Stimulated activated CD4-positive, alpha-beta T cell treated with anti-CD3 and anti-CD28 coated beads, Interleukin-4, amount 100 ng/mL, for 24 hours (primary cell): ENCODE measurements at regions not wholly inside any gene's neighbourhood (a gene's known extent, or its start where the extent isn't known, plus 50 kb on each side); places are given as distances from the start of the nearest gene placed in this dataset.
"Not testable (repeated sequence)": the region's sequence is repeated elsewhere in the genome, so short reads cannot be mapped to it uniquely, and the experiment has no call there.

Source experiments
- DNase-seq: peaks from one replicate; pipeline ENCODE4 v3.0.0-alpha.2; 2020

DNA sequence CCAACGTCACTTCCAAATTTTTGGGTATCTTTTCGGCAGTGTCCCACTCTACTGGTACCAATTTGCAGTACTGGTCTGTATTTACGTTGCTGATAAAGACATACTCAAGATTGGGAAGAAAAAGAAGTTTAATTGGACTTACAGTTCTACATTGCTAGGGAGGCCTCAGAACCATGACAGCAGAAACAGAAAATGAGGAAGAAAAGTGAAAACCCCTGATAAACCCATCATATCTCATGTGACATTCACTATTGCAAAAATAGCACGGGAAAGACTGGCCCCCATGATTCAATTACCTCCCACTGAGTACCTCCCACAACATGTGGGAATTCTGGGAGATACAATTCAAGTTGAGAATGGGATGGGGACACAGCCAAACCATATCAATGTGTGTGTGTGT is 364.0 kb upstream of the KCND2 start:
- DNase-seq = no peak

DNA sequence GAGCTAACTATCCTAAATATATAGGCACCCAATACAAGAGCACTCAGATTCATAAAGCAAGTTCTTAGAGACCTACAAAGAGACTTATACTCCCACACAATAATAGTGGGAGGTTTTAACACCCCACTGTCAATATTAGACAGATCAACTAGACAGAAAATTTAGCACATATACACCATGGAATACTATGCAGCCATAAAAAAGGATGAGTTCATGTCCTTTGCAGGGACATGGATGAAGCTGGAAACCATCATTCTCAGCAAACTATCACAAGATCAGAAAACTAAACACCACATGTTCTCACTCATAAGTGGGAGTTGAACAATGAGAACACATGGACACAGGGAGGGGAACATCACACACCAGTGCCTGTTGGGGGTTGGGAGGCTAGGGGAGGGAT is 358.9 kb upstream of the KCND2 start:
- DNase-seq = not testable (repeated sequence)

DNA sequence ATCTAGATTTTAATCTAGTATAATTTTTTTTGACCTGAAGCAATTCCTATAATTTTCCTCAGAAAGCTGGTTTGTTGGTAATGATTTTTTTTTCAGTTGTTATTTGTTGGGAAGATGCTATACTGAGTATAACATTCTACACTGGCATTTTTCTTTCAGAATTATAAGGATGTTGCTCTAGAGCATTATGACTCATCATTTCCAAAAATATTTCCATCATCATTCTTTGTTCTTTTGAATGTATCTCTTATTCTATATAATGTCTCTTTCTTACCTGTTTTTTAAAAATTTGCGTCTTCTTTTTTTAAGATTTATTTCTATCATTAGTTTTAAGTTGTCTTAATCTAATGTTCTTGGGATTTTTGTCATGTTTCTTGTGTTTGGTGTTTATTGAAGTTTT is 356.5 kb upstream of the KCND2 start:
- DNase-seq = no peak

DNA sequence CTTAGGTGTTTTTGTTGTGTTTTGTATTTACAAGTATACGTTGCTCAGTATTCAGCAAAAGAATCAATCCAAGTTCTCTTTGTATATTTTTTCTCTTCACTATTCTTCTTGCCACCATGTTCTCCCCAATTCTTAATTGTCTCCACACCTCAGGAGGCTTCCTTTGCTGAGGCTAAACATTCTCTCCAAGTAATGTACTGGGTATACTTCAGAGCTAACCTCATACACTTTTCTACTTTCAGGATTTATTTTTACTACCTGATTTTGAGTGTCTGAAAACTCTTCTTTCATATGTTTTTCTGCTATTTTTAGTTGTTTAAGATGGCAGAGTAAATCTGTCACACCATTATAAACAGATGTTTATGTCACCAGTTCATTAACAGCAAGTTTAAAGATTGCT is 354.8 kb upstream of the KCND2 start:
- no peak for DNase-seq

DNA sequence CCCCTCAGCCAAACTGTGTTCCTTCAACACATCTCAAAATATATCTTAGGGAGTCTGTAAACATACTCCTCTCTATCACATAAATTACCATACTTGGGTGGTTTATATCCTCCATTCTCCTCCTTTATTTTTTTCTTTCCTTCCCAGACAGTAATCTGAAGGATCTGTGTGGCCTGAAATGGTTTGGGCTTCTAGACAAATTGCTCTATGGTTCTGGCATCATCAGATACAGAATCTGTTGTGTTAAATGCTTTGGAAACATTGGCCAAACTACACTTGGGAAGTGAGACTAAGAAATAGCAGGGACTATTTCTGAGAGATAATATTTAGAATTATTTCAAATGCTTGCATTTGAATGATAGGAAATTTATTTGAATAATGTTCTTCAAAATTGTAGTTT is 353.0 kb upstream of the KCND2 start:
- no peak for DNase-seq

DNA sequence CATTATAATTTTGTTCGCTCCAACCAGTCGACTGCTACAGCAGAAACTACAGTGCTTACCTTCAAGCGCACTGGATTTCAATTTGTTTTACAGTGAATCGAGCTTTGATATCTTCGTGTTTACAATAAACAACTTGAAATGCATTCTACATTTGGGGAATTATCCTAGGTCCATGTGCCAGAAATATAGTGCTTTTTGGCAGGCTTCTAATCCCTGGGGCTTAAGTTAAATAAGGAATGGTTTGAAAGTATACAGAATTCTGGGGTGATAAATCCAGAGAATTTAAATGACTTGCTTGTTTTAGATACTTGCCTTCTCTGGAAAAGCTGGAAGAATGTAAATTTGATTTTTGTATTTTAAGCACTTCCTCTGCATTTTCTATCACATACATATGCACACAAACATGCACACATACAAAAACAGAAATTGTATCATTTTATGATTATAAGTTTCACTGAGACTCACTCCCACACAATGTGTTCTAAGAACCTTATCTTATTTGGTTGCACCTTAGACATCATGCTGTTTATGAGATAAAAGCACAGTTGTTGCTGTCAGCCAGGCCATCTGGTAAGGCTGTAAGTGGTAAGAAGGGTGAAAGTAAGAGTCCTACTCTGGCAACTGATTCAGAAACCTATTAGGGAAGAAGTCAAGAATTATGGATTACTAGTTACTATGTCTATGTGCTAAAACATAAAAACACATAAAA is 347.2 kb upstream of the KCND2 start:
- DNase-seq = no peak

DNA sequence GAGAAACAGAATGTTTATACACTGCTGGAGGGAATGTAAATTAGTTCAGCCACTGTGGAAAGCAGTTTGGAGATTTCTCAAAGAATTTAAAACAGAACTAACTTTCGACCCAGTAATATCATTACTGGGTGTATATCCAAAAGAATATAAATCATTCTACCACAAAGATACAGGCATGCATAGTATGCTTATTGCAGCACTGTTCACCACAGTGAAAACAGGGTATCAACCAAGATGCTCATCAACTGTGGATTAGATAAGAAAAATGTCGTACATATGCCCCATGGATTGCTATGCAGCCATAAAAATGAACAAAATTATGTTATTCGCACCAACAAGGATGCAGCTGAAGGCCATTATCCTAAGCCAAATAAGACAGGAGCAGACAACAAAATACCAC is 343.1 kb upstream of the KCND2 start:
- DNase-seq = no peak

DNA sequence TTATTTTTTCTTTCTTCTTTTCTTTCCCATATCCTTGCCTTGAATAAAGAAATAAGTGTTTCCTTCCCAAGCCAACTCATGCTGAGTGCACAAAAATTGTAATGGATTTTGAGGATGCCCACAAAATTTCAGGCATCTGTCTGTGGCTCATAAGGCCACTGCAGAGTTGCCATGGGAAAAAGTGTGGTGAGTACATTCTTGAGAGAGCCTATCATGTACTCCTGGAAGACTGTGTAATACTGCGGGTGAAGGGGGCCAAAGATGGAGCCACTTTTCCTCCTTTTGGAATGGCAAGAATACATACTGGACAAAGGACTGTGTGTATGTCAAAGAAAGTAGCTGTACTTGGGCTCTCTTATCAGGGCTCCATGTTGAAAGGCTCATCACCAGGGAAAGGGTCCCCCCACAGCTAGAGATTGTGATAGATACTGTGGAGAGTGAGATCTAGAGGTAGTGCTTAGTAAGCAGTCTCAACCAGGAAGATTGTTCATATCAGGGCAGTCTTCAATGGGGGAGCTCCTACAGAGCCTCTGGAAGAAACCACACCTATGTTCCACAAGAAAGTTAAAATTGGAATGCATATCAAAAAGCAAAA is 341.6 kb upstream of the KCND2 start:
- no peak for DNase-seq

DNA sequence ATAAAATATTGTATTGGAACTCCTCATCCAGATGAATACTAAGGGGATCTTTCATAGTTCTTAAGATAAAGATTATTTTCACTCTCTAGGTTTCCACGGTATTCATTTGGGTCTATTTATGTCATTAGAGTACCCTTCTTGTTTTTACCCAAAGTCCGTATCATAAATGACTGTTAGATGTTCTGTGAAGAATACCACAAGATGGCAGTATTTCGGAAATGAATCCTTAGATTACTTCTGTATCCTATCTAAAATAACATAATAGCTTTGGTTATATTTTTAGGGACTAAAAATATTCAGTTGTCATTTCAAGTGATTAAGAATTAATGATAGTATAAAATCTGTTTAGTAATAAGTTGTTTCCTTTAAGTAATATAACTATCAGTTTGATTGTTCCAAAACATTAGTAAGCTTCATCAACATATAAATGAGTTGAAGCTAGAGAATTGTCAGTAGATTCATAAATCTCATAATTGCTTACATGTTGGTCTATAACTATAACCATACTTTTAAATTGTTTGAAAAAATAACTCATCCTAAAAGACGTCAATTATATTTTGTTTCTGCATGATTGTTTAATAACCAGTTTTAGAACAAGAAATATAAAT is 337.5 kb upstream of the KCND2 start:
- DNase-seq = no peak

DNA sequence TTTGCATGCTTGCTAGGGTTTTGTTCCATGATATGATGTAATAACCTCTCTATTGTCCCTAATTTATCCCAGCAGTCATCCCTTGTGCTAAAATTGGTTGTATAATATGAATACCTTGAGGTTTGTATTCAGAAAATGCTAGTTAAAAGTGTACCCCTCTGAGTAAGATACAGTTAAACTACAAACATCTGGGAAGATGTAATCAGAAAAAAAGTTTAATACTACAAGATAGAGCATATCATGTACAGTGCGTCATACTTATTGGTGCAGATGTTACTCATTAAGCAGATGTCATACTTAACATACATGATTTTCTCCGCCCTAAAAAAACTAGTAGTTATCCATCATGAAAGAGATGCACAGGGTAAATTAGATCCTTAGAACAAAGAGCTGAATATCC is 336.1 kb upstream of the KCND2 start:
- DNase-seq = no peak

DNA sequence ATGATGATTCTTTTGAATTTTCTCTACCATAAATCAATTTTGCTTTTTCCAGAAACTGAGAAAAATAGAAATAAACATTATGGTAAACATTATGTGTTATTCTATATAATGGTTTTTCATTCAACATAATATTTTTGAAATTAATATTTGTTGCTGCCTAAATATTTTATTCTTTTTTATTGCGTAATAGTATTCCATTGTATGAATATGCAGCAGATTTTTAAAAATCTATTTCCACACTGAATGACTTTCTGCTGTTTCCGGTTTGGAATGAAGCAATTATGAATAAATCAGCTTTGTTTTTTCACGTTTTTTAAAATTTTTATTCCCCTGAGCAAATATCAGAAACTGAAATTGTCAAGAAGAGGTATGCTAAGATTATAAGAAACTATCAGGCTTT is 335.2 kb upstream of the KCND2 start:
- DNase-seq = no peak

DNA sequence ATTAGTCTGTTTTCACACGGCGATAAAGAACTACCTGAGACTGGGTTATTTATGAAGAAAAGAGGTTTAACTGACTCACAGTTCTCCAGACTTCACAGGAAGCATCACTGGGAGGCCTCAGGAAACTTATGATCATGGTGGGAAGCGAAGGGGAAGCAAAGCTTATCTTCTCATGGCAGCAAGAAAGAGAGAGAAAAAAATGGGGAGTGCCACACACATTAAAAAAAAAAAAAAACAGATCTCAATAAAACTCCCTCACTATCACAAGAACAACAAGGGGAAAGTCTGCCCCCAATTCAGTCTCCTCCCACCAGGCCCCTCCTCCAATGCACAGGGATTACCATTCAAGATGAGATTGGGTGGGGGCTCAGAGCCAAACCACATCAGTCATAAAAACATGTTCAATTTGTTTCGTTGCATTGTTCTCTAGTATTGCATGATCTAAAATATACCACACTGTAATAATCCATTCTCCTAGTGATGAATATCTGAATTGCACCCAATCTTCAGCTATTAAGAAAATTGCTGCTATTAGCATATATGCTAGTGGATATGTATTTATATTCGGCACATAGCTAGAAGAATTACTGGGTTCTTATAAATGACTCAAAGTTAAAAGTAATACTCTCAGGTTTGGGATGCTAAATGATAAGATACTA is 328.9 kb upstream of the KCND2 start:
- no peak for DNase-seq

DNA sequence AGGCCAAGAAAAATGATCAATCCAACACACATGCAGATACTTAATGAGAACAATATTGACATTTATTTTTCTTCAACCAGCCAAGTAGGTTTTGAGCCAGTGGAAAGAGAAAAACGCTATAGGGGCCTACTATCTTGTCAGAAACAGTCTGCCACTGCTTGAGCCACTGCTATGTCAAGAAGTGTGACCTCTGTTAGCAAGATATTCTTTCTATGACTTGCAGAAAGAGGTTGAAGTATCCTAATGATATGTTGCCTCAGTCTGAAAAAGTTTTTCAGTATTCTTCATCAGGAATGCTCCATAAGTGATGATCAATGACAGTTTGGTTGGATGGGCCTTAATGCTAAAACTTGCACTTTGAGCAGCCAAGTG is 328.4 kb upstream of the KCND2 start:
- no peak for DNase-seq

DNA sequence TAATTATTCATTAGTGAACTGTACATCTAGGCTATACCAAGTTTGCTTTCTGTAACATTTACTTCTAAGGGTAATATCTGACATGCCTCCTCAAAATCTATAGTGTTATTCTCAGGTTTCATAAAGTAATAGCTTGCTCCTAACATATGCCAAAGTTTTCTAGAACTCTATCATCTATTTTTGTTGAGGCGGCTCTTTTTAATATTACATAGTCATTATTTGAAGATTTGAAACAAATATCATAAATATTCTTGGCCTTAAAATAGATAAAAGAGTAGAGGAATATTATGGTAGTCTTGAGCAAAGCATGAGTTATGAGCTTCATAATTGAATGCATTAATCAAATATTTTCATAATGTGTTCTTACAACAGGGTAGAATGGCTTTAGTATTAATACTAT is 327.2 kb upstream of the KCND2 start:
- DNase-seq = no peak

DNA sequence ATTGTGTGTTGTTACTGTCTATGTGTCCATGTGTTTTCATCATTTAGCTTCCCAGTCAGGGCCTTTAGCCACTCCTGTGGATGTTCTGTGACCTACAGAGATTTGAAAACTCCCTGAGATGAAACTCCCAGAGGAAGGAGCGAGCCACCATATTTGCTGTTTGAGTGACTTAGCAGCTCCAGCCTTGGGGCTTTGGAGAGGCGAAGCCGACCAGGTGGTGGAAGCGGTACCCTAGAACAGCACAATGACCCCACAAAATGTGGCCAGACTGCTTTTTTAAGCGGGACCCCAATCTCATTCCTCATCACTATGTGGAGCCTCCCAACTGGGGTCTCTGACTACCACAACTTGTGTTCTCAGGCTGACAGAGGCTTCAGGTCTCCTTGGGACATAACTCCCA is 323.9 kb upstream of the KCND2 start:
- no peak for DNase-seq

DNA sequence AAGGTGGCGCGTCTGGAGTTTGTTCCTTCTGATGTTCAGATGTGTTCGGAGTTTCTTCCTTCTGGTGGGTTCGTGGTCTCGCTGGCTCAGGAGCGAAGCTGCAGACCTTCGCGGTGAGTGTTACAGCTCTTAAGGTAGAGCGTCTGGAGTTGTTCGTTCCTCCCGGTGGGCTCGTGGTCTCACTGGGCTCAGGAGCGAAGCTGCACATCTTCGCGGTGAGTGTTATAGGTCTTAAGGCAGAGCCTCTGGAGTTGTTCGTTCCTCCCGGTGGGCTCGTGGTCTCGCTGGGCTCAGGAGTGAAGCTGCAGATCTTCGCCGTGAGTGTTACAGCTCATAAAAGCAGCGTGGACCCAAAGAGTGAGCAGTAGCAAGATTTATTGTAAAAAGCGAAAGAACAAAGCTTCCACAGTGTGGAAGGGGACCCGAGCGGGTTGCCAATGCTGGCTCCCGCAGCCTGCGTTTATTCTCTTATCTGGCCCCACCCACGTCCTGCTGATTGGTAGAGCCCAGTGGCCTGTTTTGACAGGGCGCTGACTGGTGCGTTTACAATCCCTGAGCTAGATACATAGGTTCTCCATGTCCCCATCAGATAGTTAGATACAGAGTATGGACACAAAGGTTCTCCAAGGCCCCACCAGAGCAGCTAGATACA is 322.5 kb upstream of the KCND2 start:
- DNase-seq = not testable (repeated sequence)

DNA sequence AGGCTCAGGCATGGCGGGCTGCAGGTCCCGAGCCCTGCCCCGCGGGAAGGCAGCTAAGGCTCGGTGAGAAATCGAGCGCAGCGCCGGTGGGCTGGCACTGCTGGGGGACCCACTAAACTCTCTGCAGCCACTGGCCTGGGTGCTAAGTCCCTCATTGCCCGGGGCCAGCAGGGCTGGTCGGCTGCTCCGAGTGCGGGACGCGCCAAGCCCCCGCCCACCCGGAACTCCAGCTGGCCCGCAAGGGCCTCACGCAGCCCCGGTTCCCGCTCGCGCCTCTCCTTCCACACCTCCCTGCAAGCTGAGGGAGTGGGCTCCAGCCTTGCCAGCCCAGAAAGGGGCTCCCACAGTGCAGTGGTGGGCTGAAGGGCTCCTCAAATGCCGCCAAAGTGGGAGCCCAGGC is 321.4 kb upstream of the KCND2 start:
- DNase-seq = not testable (repeated sequence)

DNA sequence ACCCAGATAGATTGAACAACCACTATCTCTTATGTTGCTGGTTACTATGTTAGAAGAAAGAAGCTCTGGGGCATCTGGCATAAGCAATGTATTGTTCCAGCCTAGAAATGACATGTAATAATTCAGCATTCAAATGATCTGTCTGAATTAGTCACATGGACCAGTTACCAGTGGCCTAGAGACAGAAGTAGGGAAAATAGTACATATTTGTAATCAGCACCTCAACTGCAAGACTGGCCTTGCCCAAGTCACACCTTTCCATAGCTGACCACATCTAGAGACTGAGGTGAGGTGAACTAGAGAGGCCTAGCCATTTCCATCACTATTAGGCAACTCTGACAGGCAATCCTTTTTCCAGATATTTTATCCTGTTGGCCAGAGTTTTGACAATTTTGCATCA is 315.6 kb upstream of the KCND2 start:
- DNase-seq = no peak

DNA sequence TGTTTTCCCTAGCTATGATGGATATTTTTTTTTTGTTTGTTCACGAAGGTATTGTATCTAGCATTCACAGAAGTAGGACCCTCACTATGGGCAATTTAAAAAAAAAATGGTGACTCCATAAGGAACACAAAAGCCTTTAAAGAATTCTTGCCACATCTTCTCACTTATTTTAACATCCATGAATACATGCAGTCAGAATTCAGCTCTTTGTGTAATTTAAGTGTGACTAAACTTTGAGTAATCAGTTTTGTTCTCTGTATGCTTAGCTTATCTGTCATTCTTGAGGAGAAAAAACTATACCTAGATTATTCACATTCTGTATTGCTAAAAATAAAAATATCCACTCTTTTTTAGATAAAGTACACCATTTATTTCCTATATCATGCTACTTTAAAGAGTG is 313.2 kb upstream of the KCND2 start:
- DNase-seq = no peak

DNA sequence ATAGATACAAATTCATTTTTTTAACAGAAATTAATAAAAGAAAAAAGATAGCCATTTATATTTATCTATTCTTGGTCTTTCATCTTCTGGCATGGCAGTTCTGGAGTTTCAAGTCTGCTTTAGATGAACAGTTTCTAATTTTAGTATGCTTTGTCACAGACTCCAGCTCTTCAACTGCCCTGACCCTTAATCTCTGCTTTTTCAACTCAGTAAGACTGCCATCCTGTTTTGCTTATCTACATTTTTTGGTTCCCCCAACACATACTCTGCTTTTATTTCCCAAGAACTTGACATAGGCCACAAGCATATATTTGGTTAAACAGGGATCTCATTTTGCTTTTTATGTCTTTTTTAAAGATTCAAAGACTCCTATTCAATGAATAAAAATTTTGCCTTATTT is 309.3 kb upstream of the KCND2 start:
- DNase-seq = no peak

DNA sequence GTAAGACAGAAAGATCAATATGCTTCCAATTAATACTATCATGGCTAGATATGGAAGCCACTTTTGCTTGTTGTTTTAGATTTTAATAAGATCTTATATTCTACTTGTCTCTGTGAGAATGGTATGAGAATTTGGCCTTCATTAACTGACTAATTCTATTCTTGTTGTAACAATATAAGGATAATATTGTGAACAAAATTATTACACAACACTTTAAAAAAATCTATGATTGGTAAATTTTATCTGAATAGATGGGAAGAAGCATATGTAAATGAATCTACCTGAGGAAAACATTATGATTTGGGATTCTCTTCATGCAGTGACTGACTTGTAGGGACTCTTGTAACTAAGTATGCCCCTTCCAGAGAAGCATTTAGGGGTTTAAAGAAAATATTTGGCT is 308.9 kb upstream of the KCND2 start:
- no peak for DNase-seq

DNA sequence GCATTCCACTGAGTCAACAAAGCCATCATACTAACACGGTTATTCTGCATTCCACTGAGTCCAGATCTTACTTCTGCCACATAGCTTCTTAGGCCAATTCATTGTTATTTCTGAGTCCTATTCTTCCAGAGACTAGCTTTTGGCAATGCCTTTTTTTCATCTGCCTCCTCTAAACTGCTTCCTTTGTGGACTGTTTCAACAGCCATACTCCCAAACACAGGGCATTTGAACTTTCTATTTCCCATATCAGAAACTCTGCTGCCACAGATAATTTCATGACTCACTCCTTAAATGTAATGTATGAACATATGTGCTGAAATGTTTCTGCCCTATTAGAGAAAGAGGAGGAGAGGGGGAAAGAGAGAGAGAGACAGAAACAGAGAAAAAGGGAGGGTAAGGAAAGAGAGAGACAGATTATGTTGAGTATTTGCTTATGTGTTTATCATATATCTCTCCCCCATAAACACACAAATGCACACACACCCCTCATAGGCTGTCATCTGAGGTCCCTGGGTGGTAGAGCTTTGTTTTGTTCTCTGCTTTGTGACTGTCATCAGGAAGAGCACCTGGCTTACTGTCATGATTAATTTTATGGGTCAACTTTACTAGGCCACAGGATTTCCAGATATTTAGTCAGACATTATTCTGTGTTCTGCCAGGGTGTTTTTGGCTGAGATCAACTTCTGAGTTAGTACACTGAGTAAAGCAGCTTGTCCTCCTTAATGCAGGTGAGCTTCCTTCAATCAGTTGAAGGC is 308.0 kb upstream of the KCND2 start:
- DNase-seq = no peak

DNA sequence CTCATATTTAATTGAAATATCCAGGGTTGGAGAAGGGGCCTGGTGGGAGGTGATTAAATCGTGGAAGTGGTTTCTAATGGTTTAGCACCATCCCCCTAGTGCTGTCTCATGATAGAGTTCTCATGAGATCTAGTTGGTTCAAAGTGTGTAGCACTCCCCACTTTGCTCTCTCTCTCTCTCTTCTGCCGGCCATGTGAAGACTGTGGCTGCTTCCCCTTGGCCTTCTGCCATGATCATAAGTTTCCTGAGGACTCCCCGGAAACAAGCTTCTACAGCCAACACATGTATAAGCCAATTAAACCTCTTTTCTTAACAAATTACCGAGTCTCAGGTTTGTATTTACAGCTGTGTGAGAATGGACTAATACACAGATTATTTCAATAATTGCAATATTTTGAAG is 305.8 kb upstream of the KCND2 start:
- DNase-seq = no peak
